ENCODE measurements at regions not wholly inside any gene's neighbourhood (a gene's known extent, or its start where the extent isn't known, plus 50 kb on each side); places are given as distances from the start of the nearest gene placed in this dataset.
"Not testable (repeated sequence)": the region's sequence is repeated elsewhere in the genome, so short reads cannot be mapped to it uniquely, and the experiment has no call there.

DNA sequence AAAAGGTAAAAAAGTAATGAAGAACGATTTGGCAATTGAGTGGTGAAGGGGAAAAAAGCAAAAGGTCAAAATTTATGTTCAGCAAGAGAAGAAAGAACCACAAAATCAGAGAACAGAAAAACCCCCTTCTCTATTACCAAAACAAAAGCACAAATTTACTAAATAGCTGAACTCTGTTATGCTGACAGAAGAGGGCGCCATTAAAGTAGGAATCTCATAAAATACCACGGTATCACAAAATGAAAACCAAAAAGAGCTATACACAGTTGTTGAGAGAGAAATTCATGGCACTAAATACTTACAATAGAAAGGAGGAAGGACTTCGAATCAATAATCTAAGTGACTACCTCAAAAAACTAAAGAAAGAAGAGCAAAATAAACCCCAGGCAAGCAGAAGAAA lies 69.6 kb upstream of the CXorf66 start:
- H3K4me3 Mint-ChIP-seq = no peak overlapping the region
- H3K36me3 Mint-ChIP-seq = peaks cover 0 to 2% of the 10 kb centered on the region in 2 donors
- H3K27ac Mint-ChIP-seq = no peak overlapping the region
- DNase-seq (no peak), ATAC-seq (replicated peaks) (no peak)
- H3K9me3 Mint-ChIP-seq = peaks cover 5 to 14% of the 10 kb centered on the region in 2 donors
- peaks cover 16% of the 10 kb centered on the region in 2 donors for H3K27me3 Mint-ChIP-seq
- peaks cover 0 to 7% of the 10 kb centered on the region in 2 donors for H3K4me1 Mint-ChIP-seq

DNA sequence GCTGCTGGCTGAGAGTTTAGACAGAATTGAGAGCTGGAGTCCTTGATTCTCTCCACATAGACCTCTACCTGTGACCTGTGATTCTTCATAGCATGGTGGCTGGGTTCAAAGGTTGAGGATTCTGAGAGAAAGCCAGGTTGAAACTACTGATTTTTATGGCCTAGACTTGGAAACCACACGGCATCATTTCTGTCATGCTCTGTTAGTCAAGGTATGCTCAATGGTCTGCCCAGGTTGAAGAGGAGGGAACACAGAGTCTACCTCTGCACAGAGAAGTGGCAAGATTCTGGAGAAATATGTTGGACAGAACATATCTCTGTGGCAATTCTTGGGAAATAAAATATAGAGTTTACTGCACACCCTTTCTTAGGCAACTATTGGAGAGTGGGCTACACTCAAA lies 57.2 kb upstream of the CXorf66 start:
- H3K9me3 Mint-ChIP-seq = no peaks in the 10 kb centered on the region
- DNase-seq = no peak
- H3K27ac Mint-ChIP-seq = no peak overlapping the region
- no peaks in the 10 kb centered on the region for H3K4me1 Mint-ChIP-seq
- H3K27me3 Mint-ChIP-seq = no peaks in the 10 kb centered on the region
- no peak overlapping the region for H3K4me3 Mint-ChIP-seq
- no peak for ATAC-seq (replicated peaks)
- no peaks in the 10 kb centered on the region for H3K36me3 Mint-ChIP-seq

DNA sequence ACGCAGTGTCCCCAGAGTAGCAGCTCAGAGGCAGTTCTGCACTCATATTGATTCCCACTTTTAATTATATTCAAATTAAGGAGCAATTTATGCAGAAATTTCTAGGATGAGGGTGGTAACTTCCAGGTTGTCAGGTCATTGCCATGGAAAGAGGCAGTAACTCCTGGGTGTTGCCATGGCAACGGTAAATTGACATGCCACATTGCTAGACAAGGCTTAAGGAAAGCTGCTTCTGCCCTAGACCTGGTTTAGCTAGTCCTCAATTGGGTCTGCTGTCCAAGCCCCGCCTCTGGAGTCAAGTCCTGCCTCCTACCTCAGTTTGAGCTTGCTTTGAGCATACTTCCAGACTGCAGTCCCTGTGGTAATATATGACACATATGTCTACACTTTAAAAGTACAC lies 53.8 kb upstream of the CXorf66 start:
- H3K27me3 Mint-ChIP-seq; H3K4me3 Mint-ChIP-seq; ATAC-seq (replicated peaks); DNase-seq; H3K27ac Mint-ChIP-seq; H3K36me3 Mint-ChIP-seq; H3K4me1 Mint-ChIP-seq; H3K9me3 Mint-ChIP-seq: not testable (repeated sequence)
